ENCODE measurements at regions not wholly inside any gene's neighbourhood (a gene's known extent, or its start where the extent isn't known, plus 50 kb on each side); places are given as distances from the start of the nearest gene placed in this dataset.

GRCh38 chr13:63344711-63345110 lies 1929.1 kb upstream of the PCDH20 start:
- Histone ChIP-seq H3K36me3 (ENCODE audit: insufficient read depth, low read length) (no peaks in the 10 kb centered on the region), H3K4me2 (ENCODE audit: low read depth, low read length, poor library complexity, severe bottlenecking) (no peak overlapping the region), H3K9me3 (ENCODE audit: insufficient read depth, low read depth, low read length) (no peaks in the 10 kb centered on the region), H3K27me3 (ENCODE audit: insufficient read depth, low read length, poor library complexity, severe bottlenecking) (no peaks in the 10 kb centered on the region), H4K20me1 (ENCODE audit: insufficient read depth, low read length, poor library complexity, severe bottlenecking) (no peaks in the 10 kb centered on the region), H3F3A (ENCODE audit: low read depth) (no peaks in the 10 kb centered on the region), H2AFZ (ENCODE audit: low read length) (no peak overlapping the region), H3K9me2 (replicated peaks; ENCODE audit: low read depth, low read length) (no peaks in the 10 kb centered on the region), H3K4me1 (ENCODE audit: insufficient read depth, low read length, poor library complexity, severe bottlenecking) (no peaks in the 10 kb centered on the region), H3K9ac (ENCODE audit: low read depth, low read length, poor library complexity, severe bottlenecking) (no peak overlapping the region), H3K4me3 (ENCODE audit: low read length, poor library complexity, severe bottlenecking) (no peak overlapping the region), H3K79me2 (ENCODE audit: insufficient read depth, low read length) (no peaks in the 10 kb centered on the region)
- no peak for TF ChIP-seq EZH2phosphoT487 (IDR thresholded peaks at IDR 0.05; ENCODE audit: borderline replicate concordance)
- TF ChIP-seq CTCF (conservative IDR thresholded peaks at IDR 0.05; ENCODE audit: low read length): no peak

GRCh38 chr13:63337921-63338320 lies 1922.3 kb upstream of the PCDH20 start:
- no peak overlapping the region for H3K4me2 ChIP-seq (ENCODE audit: low read depth, low read length, poor library complexity, severe bottlenecking)
- TF ChIP-seq EZH2phosphoT487 (IDR thresholded peaks at IDR 0.05; ENCODE audit: borderline replicate concordance) (no peak), CTCF (conservative IDR thresholded peaks at IDR 0.05; ENCODE audit: low read length) (no peak)
- H3F3A ChIP-seq (ENCODE audit: low read depth): no peaks in the 10 kb centered on the region
- H2AFZ ChIP-seq (ENCODE audit: low read length): no peak overlapping the region
- no peaks in the 10 kb centered on the region for H3K4me1 ChIP-seq (ENCODE audit: insufficient read depth, low read length, poor library complexity, severe bottlenecking)
- no peaks in the 10 kb centered on the region for H3K36me3 ChIP-seq (ENCODE audit: insufficient read depth, low read length)
- H3K4me3 ChIP-seq (ENCODE audit: low read length, poor library complexity, severe bottlenecking): no peak overlapping the region
- no peaks in the 10 kb centered on the region for H3K27me3 ChIP-seq (ENCODE audit: insufficient read depth, low read length, poor library complexity, severe bottlenecking)
- no peaks in the 10 kb centered on the region for H3K9me2 ChIP-seq (replicated peaks; ENCODE audit: low read depth, low read length)
- no peak overlapping the region for H3K9ac ChIP-seq (ENCODE audit: low read depth, low read length, poor library complexity, severe bottlenecking)
- no peaks in the 10 kb centered on the region for H4K20me1 ChIP-seq (ENCODE audit: insufficient read depth, low read length, poor library complexity, severe bottlenecking)
- H3K79me2 ChIP-seq (ENCODE audit: insufficient read depth, low read length): no peaks in the 10 kb centered on the region
- H3K9me3 ChIP-seq (ENCODE audit: insufficient read depth, low read depth, low read length): no peaks in the 10 kb centered on the region

DNA sequence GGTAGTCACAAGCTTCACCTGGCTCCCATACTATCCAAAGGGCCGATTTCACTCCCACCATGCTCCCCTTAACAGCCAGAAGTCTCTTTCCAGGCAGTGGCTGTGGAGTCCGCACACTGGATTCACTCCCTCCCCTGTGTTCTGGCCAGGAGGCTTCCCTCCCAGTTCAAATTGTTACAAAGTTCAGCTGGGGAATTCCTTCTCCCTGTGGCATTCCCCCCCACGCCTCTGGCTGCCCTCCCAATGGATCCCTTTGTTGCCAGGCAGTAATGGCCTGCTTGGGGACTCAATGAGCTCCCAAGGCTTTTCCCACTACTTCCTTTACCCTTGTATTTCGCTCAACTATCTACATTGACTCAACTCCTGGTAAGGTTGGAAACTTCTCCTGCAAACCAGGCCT lies 1921.4 kb upstream of the PCDH20 start:
- Histone ChIP-seq H4K20me1 (ENCODE audit: insufficient read depth, low read length, poor library complexity, severe bottlenecking) (no peaks in the 10 kb centered on the region), H3K9ac (ENCODE audit: low read depth, low read length, poor library complexity, severe bottlenecking) (no peak overlapping the region), H3K27me3 (ENCODE audit: insufficient read depth, low read length, poor library complexity, severe bottlenecking) (no peaks in the 10 kb centered on the region), H3K4me2 (ENCODE audit: low read depth, low read length, poor library complexity, severe bottlenecking) (no peak overlapping the region), H3K4me3 (ENCODE audit: low read length, poor library complexity, severe bottlenecking) (no peak overlapping the region), H3F3A (ENCODE audit: low read depth) (no peaks in the 10 kb centered on the region), H3K9me3 (ENCODE audit: insufficient read depth, low read depth, low read length) (no peaks in the 10 kb centered on the region), H3K36me3 (ENCODE audit: insufficient read depth, low read length) (no peaks in the 10 kb centered on the region), H2AFZ (ENCODE audit: low read length) (no peak overlapping the region), H3K79me2 (ENCODE audit: insufficient read depth, low read length) (no peaks in the 10 kb centered on the region), H3K4me1 (ENCODE audit: insufficient read depth, low read length, poor library complexity, severe bottlenecking) (no peaks in the 10 kb centered on the region), H3K9me2 (replicated peaks; ENCODE audit: low read depth, low read length) (no peaks in the 10 kb centered on the region)
- TF ChIP-seq CTCF (conservative IDR thresholded peaks at IDR 0.05; ENCODE audit: low read length): no peak
- no peak for TF ChIP-seq EZH2phosphoT487 (IDR thresholded peaks at IDR 0.05; ENCODE audit: borderline replicate concordance)

All from Loucy (cell line).